PC-3 (cell line): ENCODE measurements at regions not wholly inside any gene's neighbourhood (a gene's known extent, or its start where the extent isn't known, plus 50 kb on each side); places are given as distances from the start of the nearest gene placed in this dataset.

Source experiments
- EZH2 ChIP-seq: fragments of 300-600 bp; sonication (generic); IDR thresholded peaks from one replicate; pipeline ENCODE4 v1.6.1; 2017; ENCODE audit warnings: antibody characterized with exemption, mild to moderate bottlenecking, low read length; ENCODE audit not compliant: unreplicated experiment
- TF ChIP-seq, protein P1 (sequence below): fragments of 300-600 bp; sonication (generic); conservative IDR thresholded peaks from 2 replicates; pipeline ENCODE4 v1.5.1; 2017; ENCODE audit warnings: antibody characterized with exemption, low read depth, mild to moderate bottlenecking, low read length

DNA sequence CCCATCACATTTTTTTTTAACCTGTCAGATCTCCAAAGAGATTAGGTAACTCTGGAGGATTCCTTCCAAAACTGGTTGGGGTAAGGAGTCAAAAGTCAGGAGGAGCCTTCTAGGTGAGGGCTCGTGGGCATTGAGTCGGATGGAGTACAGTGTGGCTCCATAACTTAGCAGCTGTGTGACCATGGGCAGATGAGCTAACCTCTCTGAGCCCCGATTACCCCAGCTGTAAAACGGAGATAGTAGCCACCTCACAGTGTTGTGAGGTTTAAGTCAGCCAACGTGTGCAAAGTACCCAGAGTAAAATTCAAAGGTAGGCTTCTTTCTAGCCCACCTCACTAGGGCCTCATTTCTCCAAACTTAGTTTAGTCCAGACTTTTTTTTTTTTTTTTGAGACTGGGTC lies 151.5 kb downstream of the CD24 start:
- TF ChIP-seq, protein P1, sequence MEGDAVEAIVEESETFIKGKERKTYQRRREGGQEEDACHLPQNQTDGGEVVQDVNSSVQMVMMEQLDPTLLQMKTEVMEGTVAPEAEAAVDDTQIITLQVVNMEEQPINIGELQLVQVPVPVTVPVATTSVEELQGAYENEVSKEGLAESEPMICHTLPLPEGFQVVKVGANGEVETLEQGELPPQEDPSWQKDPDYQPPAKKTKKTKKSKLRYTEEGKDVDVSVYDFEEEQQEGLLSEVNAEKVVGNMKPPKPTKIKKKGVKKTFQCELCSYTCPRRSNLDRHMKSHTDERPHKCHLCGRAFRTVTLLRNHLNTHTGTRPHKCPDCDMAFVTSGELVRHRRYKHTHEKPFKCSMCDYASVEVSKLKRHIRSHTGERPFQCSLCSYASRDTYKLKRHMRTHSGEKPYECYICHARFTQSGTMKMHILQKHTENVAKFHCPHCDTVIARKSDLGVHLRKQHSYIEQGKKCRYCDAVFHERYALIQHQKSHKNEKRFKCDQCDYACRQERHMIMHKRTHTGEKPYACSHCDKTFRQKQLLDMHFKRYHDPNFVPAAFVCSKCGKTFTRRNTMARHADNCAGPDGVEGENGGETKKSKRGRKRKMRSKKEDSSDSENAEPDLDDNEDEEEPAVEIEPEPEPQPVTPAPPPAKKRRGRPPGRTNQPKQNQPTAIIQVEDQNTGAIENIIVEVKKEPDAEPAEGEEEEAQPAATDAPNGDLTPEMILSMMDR: no peak
- no peak for TF ChIP-seq EZH2
